NCI-H128 (cell line): ENCODE measurements at regions not wholly inside any gene's neighbourhood (a gene's known extent, or its start where the extent isn't known, plus 50 kb on each side); places are given as distances from the start of the nearest gene placed in this dataset.
"Not testable (repeated sequence)": the region's sequence is repeated elsewhere in the genome, so short reads cannot be mapped to it uniquely, and the experiment has no call there.

Source experiments
- DNase-seq: peaks from one replicate; lab custom pipeline; 2025; ENCODE audit not compliant: unreplicated experiment; lab: John Stamatoyannopoulos, UW

GRCh38 chr2:116318551-116318950, 1495.9 kb upstream of the DDX18 start:
- not testable (repeated sequence) for DNase-seq

- no peak for DNase-seq
Observed at GRCh38 chr2:116319001-116319400, 1495.5 kb upstream of the DDX18 start.

GRCh38 chr2:116319935-116320334, 1494.6 kb upstream of the DDX18 start:
- no peak for DNase-seq

GRCh38 chr2:116329280-116329679, 1485.2 kb upstream of the DDX18 start:
- DNase-seq = no peak

DNA sequence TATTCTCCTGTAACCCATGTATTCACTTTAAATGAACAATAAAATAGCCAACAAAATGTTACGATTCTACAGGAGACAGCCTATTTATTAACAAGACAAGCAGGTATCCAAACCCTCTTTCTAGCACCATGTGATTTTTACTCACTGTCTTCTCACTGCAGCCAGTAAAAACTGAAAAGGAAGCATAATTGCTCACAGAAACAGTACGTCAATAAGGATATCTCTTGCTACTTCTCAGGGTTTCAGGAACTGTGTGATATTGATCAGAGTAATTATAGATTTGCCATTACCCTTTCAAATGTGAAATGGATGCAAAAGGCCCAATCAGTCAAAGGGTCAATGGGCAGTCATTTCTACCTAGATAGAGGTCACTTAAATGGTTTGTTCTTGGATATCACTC, 1473.8 kb upstream of the DDX18 start:
- no peak for DNase-seq

- no peak for DNase-seq
Observed at GRCh38 chr2:116366212-116366611, 1448.3 kb upstream of the DDX18 start.

DNA sequence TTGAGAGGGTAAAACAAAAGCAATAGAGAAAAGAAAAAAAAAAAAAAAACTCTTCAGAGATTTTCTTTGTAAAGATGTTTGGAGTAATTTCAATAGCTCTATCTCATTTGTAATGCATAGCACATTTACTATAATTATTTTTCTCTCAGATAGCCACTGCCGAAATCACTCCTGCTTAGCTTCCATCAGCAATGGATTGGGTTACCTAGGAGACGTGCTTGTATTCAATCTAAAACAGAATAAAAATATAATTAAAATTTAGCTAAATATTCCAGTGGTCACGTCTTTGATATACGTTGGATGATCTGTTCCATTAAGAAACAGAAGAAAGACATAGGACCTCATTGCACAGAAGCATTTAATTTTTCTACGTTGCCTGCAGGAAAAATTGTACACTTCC, 1435.7 kb upstream of the DDX18 start:
- no peak for DNase-seq

- no peak for DNase-seq
Observed at GRCh38 chr2:116411211-116411610, 1403.3 kb upstream of the DDX18 start.

DNA sequence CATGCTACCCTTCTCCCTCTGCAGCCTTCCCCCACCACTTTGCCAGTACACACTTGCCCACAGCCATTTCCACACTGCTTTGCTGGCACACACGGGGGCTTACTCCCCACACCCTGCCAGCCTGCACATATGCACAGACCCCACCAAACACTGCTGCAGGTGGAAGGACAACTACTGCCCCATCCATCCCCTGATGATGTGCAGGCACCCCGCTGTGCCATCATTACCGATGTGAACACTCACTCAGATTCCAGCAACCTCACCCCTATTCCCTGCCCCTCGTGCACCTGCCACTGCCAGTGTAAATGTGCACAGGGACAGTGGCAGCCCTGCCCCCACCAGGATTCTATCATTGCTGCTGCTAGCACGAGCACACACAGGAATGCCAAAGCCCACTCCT, 1400.8 kb upstream of the DDX18 start:
- no peak for DNase-seq

DNA sequence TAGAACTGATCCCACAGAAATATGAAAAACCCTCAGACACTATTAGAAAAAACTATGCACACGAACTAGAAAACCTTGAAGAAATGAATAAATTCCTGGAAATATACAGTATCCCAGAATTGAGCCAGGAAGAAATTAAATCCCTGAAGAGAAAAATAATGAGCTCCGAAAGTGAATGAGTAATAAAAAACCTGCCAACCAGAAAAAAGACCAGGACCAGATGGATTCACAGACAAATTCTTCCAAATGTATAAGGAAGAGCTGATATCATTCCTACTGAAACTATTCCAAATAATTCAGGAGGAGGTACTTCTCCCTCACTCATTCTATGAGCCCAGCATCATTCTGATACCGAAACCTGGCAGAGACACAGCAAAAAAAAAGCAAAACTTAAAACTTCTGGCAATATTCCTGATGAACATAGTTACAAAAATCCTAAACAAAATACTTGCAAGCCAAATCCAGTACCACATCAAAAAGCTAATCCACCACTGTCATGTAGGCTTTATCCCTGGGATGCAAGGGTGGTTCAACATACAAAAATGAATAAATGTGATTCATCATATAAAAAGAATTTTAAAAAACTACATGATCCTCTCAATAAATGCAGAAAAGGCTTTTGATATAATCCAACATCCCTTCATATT, 1397.6 kb upstream of the DDX18 start:
- DNase-seq = no peak

DNA sequence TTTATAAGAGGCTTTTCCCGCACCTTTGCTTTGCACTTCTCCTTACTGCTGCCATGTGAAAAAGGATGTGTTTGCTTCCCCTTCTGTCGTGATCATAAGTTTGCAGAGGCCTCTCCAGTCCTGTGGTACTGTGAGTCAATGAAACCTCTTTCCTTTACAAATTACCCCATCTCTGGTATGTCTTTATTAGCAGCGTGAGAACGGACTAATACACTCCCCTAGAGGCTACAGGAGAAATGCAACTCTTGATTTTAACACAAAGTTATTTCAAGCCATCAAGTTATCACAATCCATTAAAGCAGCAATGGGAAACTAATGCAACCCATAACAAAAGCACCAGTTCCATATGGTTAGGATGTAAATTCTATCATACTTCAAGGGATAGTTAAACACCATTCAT, 1378.8 kb upstream of the DDX18 start:
- no peak for DNase-seq

DNA sequence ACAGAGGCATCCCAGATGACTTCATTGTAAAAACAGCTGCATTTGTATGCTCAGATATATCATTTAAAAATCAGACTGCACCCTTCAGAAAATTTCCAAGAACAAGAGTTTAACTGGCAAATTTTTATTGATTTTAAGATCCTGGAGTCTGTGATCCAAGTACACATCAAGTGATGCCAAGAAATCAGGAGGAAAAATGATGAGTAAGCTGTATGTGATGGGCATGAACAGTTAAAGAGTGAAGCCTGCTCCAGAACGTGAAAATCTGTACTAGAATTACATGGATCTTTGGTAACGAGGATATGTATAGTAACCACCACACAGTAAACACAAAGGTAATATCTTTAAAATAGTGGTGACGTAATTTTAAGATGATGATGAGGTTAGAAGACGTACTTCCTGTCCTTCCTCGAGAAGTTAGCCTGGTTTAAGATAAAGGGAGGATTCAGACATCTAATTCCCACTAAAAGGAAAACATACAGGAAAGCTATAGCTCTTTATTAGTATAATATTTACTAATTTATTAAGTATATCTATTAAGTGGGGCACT, 1374.3 kb upstream of the DDX18 start:
- DNase-seq = no peak

DNA sequence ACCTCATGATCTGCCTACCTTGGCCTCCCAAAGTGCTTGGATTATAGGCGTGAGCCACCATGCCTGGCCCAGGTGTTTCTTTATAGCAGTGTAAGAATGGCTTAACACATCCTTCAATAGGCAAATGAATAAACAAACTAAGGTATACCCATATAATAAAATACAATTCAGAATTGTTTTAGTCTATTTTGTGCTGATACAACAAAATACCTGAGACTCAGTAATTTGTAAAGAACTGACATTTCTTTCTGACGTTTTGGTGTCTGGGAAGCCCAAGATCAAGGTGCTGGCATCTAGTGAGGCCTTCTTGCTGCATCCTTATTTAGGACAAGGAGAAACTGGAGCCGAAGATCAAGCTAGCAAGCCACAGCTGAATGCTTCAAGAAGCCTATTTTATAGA, 1372.1 kb upstream of the DDX18 start:
- DNase-seq = no peak

- no peak for DNase-seq
Observed at GRCh38 chr2:116444256-116444872, 1370.1 kb upstream of the DDX18 start.

- no peak for DNase-seq
Observed at GRCh38 chr2:116450990-116451389, 1363.5 kb upstream of the DDX18 start.

GRCh38 chr2:116452651-116453050, 1361.8 kb upstream of the DDX18 start:
- DNase-seq = no peak

- no peak for DNase-seq
Observed at GRCh38 chr2:116456429-116456828, 1358.1 kb upstream of the DDX18 start.

- peak; percentile 0 for DNase-seq
Observed at GRCh38 chr2:116467243-116467642, 1347.2 kb upstream of the DDX18 start.

GRCh38 chr2:116477229-116477628, 1337.3 kb upstream of the DDX18 start:
- no peak for DNase-seq

GRCh38 chr2:116487336-116487735, 1327.2 kb upstream of the DDX18 start:
- DNase-seq = no peak

DNA sequence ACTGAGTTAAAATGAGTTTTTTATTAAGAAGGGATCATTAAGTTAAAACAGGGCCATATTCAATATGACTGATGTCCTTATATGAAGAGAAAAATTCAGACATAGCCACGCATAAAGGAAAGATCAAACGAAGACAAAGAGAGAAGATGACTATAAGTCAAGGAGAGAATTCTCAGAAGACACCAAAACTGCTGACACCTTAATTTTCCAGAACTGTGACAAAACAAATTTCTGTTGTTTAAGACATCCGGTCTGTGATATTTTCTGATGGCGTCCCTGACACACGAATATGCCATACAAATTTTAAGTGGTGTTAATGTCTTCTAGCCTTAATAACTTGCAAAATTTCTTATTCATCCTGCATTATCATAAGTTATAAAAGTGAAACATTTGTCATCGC, 1325.2 kb upstream of the DDX18 start:
- no peak for DNase-seq

- DNase-seq = no peak
Observed at GRCh38 chr2:116489944-116490343, 1324.5 kb upstream of the DDX18 start.
